Spleen (tissue), 7 donors: ENCODE measurements at regions not wholly inside any gene's neighbourhood (a gene's known extent, or its start where the extent isn't known, plus 50 kb on each side); places are given as distances from the start of the nearest gene placed in this dataset.

Experiments
- POLR2A ChIP-seq, 3 donors: fragments of 450-650 bp; IDR thresholded peaks; one replicate each; pipeline ENCODE4 v1.5.1; 2017; ENCODE audit warnings: antibody characterized with exemption in 3 of 3, mild to moderate bottlenecking in 1 of 3
- POLR2AphosphoS5 ChIP-seq, 3 donors: sonication (generic); formaldehyde crosslinking; IDR thresholded peaks; one replicate each; pipeline ENCODE4 v1.5.1; 2017; ENCODE audit warnings: antibody characterized with exemption in 3 of 3
- TF ChIP-seq, protein P1 (sequence below), 11 experiments: fragments of 200-600 bp in 7 of 11; fragments of 450-650 bp in 4 of 11; sonication (generic) in 4 of 11; IDR thresholded peaks in 8 of 11; conservative IDR thresholded peaks in 3 of 11; 1 replicate in 7 of 11; 2 replicates in 4 of 11; pipeline versions ENCODE4 v1.4.0 to v1.8.0; 2016 to 2021; ENCODE audit warnings: antibody characterized with exemption in 11 of 11, inconsistent platforms in 4 of 11, mild to moderate bottlenecking in 1 of 11
- donor health status: DM: no; HTN: no; CAD: no; lungs with moderate emphysema.
- donor health status: DM: no; HTN: no; CAD: no.
- donor health status: DM: no; HTN: no; CAD: no.

DNA sequence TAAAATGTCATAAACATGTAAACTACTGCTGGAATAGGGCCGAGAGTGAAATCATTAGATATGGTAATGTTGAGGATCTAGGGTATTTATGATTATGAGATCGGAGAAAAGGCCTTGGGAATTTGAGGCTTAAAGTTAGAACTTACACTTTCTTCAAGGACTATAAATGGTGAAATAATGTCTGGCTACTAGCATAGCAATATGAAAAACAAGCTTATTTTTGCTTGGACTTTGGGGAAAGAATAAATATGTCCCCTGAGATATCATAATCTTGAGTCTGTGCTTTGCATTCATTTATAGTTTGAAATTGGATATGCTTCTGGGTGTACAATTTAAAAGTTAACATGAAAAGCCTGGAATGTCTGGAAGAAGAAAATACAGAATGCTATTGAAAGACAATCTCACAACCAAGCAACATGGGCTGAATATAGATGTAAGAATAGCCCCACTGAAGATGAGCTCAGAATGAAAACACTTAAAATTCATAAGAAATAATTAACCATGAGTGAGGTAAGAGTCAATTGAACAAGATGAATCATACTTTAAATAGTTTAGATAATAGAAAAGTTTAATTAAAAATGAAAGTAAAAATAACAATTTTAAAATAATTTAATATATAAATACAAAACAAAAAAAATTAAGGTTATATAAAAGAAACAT, 1555.4 kb upstream of the MIR17HG start:
- no peak for TF ChIP-seq POLR2A (IDR thresholded peaks at IDR 0.05)
- TF ChIP-seq, protein P1, sequence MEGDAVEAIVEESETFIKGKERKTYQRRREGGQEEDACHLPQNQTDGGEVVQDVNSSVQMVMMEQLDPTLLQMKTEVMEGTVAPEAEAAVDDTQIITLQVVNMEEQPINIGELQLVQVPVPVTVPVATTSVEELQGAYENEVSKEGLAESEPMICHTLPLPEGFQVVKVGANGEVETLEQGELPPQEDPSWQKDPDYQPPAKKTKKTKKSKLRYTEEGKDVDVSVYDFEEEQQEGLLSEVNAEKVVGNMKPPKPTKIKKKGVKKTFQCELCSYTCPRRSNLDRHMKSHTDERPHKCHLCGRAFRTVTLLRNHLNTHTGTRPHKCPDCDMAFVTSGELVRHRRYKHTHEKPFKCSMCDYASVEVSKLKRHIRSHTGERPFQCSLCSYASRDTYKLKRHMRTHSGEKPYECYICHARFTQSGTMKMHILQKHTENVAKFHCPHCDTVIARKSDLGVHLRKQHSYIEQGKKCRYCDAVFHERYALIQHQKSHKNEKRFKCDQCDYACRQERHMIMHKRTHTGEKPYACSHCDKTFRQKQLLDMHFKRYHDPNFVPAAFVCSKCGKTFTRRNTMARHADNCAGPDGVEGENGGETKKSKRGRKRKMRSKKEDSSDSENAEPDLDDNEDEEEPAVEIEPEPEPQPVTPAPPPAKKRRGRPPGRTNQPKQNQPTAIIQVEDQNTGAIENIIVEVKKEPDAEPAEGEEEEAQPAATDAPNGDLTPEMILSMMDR (IDR thresholded peaks at IDR 0.05 in 8 of 11, conservative IDR thresholded peaks at IDR 0.05 in 3 of 11): no peak
- no peak for TF ChIP-seq POLR2AphosphoS5 (IDR thresholded peaks at IDR 0.05)
